ENCODE measurements at regions not wholly inside any gene's neighbourhood (a gene's known extent, or its start where the extent isn't known, plus 50 kb on each side); places are given as distances from the start of the nearest gene placed in this dataset.

GRCh38 chr11:101182467-101182866 lies 52.9 kb upstream of the PGR start:
- Histone ChIP-seq H3K27ac (ENCODE audit: low read length) (no peak overlapping the region), H3K4me1 (ENCODE audit: low read length) (no peaks in the 10 kb centered on the region), H3K9ac (ENCODE audit: low read length) (no peak overlapping the region), H3K36me3 (replicated peaks; ENCODE audit: low read depth, low read length) (no peaks in the 10 kb centered on the region), H3K27me3 (ENCODE audit: low read depth, low read length) (no peaks in the 10 kb centered on the region), H3K9me3 (ENCODE audit: insufficient read depth, low read length) (no peaks in the 10 kb centered on the region), H3K4me3 (ENCODE audit: low read length) (no peak overlapping the region), H4K20me1 (ENCODE audit: insufficient read depth, low read length) (no peaks in the 10 kb centered on the region), H3K4me2 (ENCODE audit: low read length) (no peak overlapping the region), H2AFZ (ENCODE audit: low read depth, low read length) (no peak overlapping the region), H3K79me2 (ENCODE audit: low read length) (no peaks in the 10 kb centered on the region)
- TF ChIP-seq CTCF (IDR thresholded peaks at IDR 0.05; ENCODE audit: low read depth, low read length) (no peak), EZH2phosphoT487 (IDR thresholded peaks at IDR 0.05; ENCODE audit: low read depth) (no peak)

- Histone ChIP-seq H3K4me1 (ENCODE audit: low read length) (no peaks in the 10 kb centered on the region), H3K4me2 (ENCODE audit: low read length) (no peak overlapping the region), H3K36me3 (replicated peaks; ENCODE audit: low read depth, low read length) (no peaks in the 10 kb centered on the region), H3K79me2 (ENCODE audit: low read length) (no peaks in the 10 kb centered on the region), H3K27ac (ENCODE audit: low read length) (no peak overlapping the region), H2AFZ (ENCODE audit: low read depth, low read length) (no peak overlapping the region), H3K27me3 (ENCODE audit: low read depth, low read length) (no peaks in the 10 kb centered on the region), H4K20me1 (ENCODE audit: insufficient read depth, low read length) (no peaks in the 10 kb centered on the region), H3K9ac (ENCODE audit: low read length) (no peak overlapping the region), H3K9me3 (ENCODE audit: insufficient read depth, low read length) (no peaks in the 10 kb centered on the region), H3K4me3 (ENCODE audit: low read length) (no peak overlapping the region)
- TF ChIP-seq CTCF (IDR thresholded peaks at IDR 0.05; ENCODE audit: low read depth, low read length) (no peak), EZH2phosphoT487 (IDR thresholded peaks at IDR 0.05; ENCODE audit: low read depth) (no peak)
Measured at GRCh38 chr11:101180481-101180880, 50.9 kb upstream of the PGR start.
